ENCODE measurements at regions not wholly inside any gene's neighbourhood (a gene's known extent, or its start where the extent isn't known, plus 50 kb on each side); places are given as distances from the start of the nearest gene placed in this dataset.

- DNase-seq = no peak
- Mint-ChIP-seq H3K27me3 (ENCODE audit: low read depth in 2 of 2) (no peaks in the 10 kb centered on the region), H3K36me3 (no peaks in the 10 kb centered on the region), H3K4me3 (no peak overlapping the region), H3K27ac (no peak overlapping the region), H3K4me1 (no peaks in the 10 kb centered on the region), H3K9me3 (peaks cover 10 to 12% of the 10 kb centered on the region in 2 donors)
- no peak for ATAC-seq
- Histone ChIP-seq H3K36me3 (ENCODE audit: control insufficient read depth, insufficient read depth, low read length) (no peaks in the 10 kb centered on the region), H3K27me3 (ENCODE audit: control insufficient read depth, insufficient read depth, low read length) (no peaks in the 10 kb centered on the region), H3K9me3 (ENCODE audit: control insufficient read depth, insufficient read depth, low read length) (no peaks in the 10 kb centered on the region), H3K27ac (ENCODE audit: low read length) (no peak overlapping the region), H3K4me3 (ENCODE audit: low read length) (no peak overlapping the region), H3K4me1 (ENCODE audit: control insufficient read depth, insufficient read depth, low read length) (no peaks in the 10 kb centered on the region)
- intact Hi-C loops (cut with micrococcal nuclease) = no loop called here
- WGBS (ENCODE audit: insufficient coverage) = 76% methylated on average over 4 of the region's 4 CpGs
- TF ChIP-seq CTCF (IDR thresholded peaks at IDR 0.05) = no peak
These were observed 305.1 kb upstream of the RGMB start for GRCh38 chr5:98468188-98468869.

- no peak overlapping the region for H3K27ac Mint-ChIP-seq
- H3K4me1 Mint-ChIP-seq = no peaks in the 10 kb centered on the region
- ATAC-seq = no peak
- no peak for DNase-seq
- H3K27me3 Mint-ChIP-seq (ENCODE audit: low read depth in 2 of 2) = no peaks in the 10 kb centered on the region
- Histone ChIP-seq H3K4me3 (ENCODE audit: low read length) (no peak overlapping the region), H3K27me3 (ENCODE audit: control insufficient read depth, insufficient read depth, low read length) (no peaks in the 10 kb centered on the region), H3K9me3 (ENCODE audit: control insufficient read depth, insufficient read depth, low read length) (no peaks in the 10 kb centered on the region), H3K27ac (ENCODE audit: low read length) (no peak overlapping the region), H3K36me3 (ENCODE audit: control insufficient read depth, insufficient read depth, low read length) (no peaks in the 10 kb centered on the region), H3K4me1 (ENCODE audit: control insufficient read depth, insufficient read depth, low read length) (no peaks in the 10 kb centered on the region)
- no peaks in the 10 kb centered on the region for H3K36me3 Mint-ChIP-seq
- H3K9me3 Mint-ChIP-seq = peaks cover 8 to 11% of the 10 kb centered on the region in 2 donors
- WGBS (ENCODE audit: insufficient coverage) = 98% methylated on average over 2 of the region's 2 CpGs
- no peak for TF ChIP-seq CTCF (IDR thresholded peaks at IDR 0.05)
- intact Hi-C loops (cut with micrococcal nuclease) = no loop called here
- no peak overlapping the region for H3K4me3 Mint-ChIP-seq
These were observed 302.7 kb upstream of the RGMB start for GRCh38 chr5:98470747-98471146.

GRCh38 chr5:98471458-98471857 lies 302.0 kb upstream of the RGMB start:
- no peaks in the 10 kb centered on the region for H3K36me3 Mint-ChIP-seq
- Histone ChIP-seq H3K27ac (ENCODE audit: low read length) (no peak overlapping the region), H3K9me3 (ENCODE audit: control insufficient read depth, insufficient read depth, low read length) (no peaks in the 10 kb centered on the region), H3K4me1 (ENCODE audit: control insufficient read depth, insufficient read depth, low read length) (no peaks in the 10 kb centered on the region), H3K4me3 (ENCODE audit: low read length) (no peak overlapping the region), H3K36me3 (ENCODE audit: control insufficient read depth, insufficient read depth, low read length) (no peaks in the 10 kb centered on the region), H3K27me3 (ENCODE audit: control insufficient read depth, insufficient read depth, low read length) (no peaks in the 10 kb centered on the region)
- peaks cover 8 to 11% of the 10 kb centered on the region in 2 donors for H3K9me3 Mint-ChIP-seq
- DNase-seq (no peak), ATAC-seq (no peak)
- TF ChIP-seq CTCF (IDR thresholded peaks at IDR 0.05) = no peak
- H3K27me3 Mint-ChIP-seq (ENCODE audit: low read depth in 2 of 2) = no peaks in the 10 kb centered on the region
- no peak overlapping the region for H3K27ac Mint-ChIP-seq
- H3K4me3 Mint-ChIP-seq = no peak overlapping the region
- WGBS (ENCODE audit: insufficient coverage) = no CpG with 5 or more reads among the region's 2 CpGs
- intact Hi-C loops (cut with micrococcal nuclease) = no loop called here
- H3K4me1 Mint-ChIP-seq = no peaks in the 10 kb centered on the region

GRCh38 chr5:98474216-98474615 lies 299.2 kb upstream of the RGMB start:
- Mint-ChIP-seq H3K4me3 (no peak overlapping the region), H3K27me3 (ENCODE audit: low read depth in 2 of 2) (no peaks in the 10 kb centered on the region), H3K9me3 (peaks cover 5 to 7% of the 10 kb centered on the region in 2 donors), H3K27ac (no peak overlapping the region), H3K4me1 (no peaks in the 10 kb centered on the region), H3K36me3 (no peaks in the 10 kb centered on the region)
- no peaks in the 10 kb centered on the region for H3K27me3 ChIP-seq (ENCODE audit: control insufficient read depth, insufficient read depth, low read length)
- ATAC-seq (no peak), DNase-seq (no peak)
- no peak for TF ChIP-seq CTCF (IDR thresholded peaks at IDR 0.05)
- no peaks in the 10 kb centered on the region for H3K4me1 ChIP-seq (ENCODE audit: control insufficient read depth, insufficient read depth, low read length)
- no peak overlapping the region for H3K27ac ChIP-seq (ENCODE audit: low read length)
- WGBS (ENCODE audit: insufficient coverage) = 80% methylated on average over 1 of the region's 2 CpGs
- no peaks in the 10 kb centered on the region for H3K9me3 ChIP-seq (ENCODE audit: control insufficient read depth, insufficient read depth, low read length)
- H3K4me3 ChIP-seq (ENCODE audit: low read length) = no peak overlapping the region
- H3K36me3 ChIP-seq (ENCODE audit: control insufficient read depth, insufficient read depth, low read length) = no peaks in the 10 kb centered on the region
- intact Hi-C loops (cut with micrococcal nuclease) = no loop called here
